Neuronal stem cell (in vitro differentiated cells): ENCODE measurements at regions not wholly inside any gene's neighbourhood (a gene's known extent, or its start where the extent isn't known, plus 50 kb on each side); places are given as distances from the start of the nearest gene placed in this dataset.

ENCODE experiments used
- DNase-seq: peaks from one replicate; pipeline ENCODE4 v3.0.0-alpha.2; 2013; ENCODE audit warnings: low spot score
- H2AFZ ChIP-seq: one replicate; pipeline ENCODE4 v1.6.1; 2013; ENCODE audit warnings: mild to moderate bottlenecking, low read length, inconsistent platforms
- H2AK5ac ChIP-seq: 2 replicates; pipeline ENCODE4 v1.6.1; 2013; ENCODE audit warnings: low read depth, mild to moderate bottlenecking, inconsistent platforms, low read length, moderate library complexity, mixed read lengths
- H2BK120ac ChIP-seq: 2 replicates; pipeline ENCODE4 v1.6.1; 2013; ENCODE audit warnings: low read depth, mild to moderate bottlenecking, inconsistent platforms, low read length, moderate library complexity, mixed read lengths
- H2BK12ac ChIP-seq: one replicate; pipeline ENCODE4 v1.6.1; 2013; ENCODE audit warnings: low read length, inconsistent platforms
- H2BK15ac ChIP-seq: 2 replicates; pipeline ENCODE4 v1.6.1; 2013; ENCODE audit warnings: mild to moderate bottlenecking, low read length, inconsistent platforms, mixed read lengths
- H2BK5ac ChIP-seq: one replicate; pipeline ENCODE4 v1.6.1; 2013; ENCODE audit warnings: inconsistent platforms, mild to moderate bottlenecking, low read length, moderate library complexity
- H3K14ac ChIP-seq: one replicate; pipeline ENCODE4 v1.6.1; 2013; ENCODE audit warnings: low read length, inconsistent platforms
- H3K18ac ChIP-seq: 2 replicates; pipeline ENCODE4 v1.6.1; 2013; ENCODE audit warnings: low read length, inconsistent platforms
- H3K23ac ChIP-seq: 2 replicates; pipeline ENCODE4 v1.6.1; 2013; ENCODE audit warnings: low read depth, mild to moderate bottlenecking, mixed read lengths, low read length, inconsistent platforms; ENCODE audit not compliant: poor library complexity
- H3K27ac ChIP-seq: replicated peaks from 3 replicates; pipeline ENCODE4 v1.5.1; 2013; ENCODE audit warnings: low read length, inconsistent platforms
- H3K27me3 ChIP-seq, 3 experiments: 2 replicates each; pipeline ENCODE4 v1.6.1; 2013; ENCODE audit warnings: low read length in 3 of 3, mild to moderate bottlenecking in 2 of 3, inconsistent platforms in 1 of 3, low read depth in 1 of 3, mixed read lengths in 1 of 3, moderate library complexity in 1 of 3; ENCODE audit not compliant: control insufficient read depth in 3 of 3, insufficient read depth in 3 of 3
- H3K36me3 ChIP-seq, 2 donors: replicated peaks in 1 of 2; 2 replicates each; pipeline ENCODE4 v1.6.1; 2013; ENCODE audit warnings: low read length in 2 of 2; ENCODE audit not compliant: control insufficient read depth in 2 of 2, insufficient read depth in 2 of 2
- H3K4ac ChIP-seq: 2 replicates; pipeline ENCODE4 v1.6.1; 2013; ENCODE audit warnings: inconsistent platforms, mild to moderate bottlenecking, low read length, moderate library complexity
- H3K4me1 ChIP-seq, 2 donors: 1 replicate in 1 of 2; 2 replicates in 1 of 2; pipeline ENCODE4 v1.6.1; 2013; ENCODE audit warnings: low read length in 2 of 2, low read depth in 1 of 2; ENCODE audit not compliant: control insufficient read depth in 2 of 2, insufficient read depth in 1 of 2
- H3K4me2 ChIP-seq: one replicate; pipeline ENCODE4 v1.6.1; 2013; ENCODE audit warnings: mild to moderate bottlenecking, low read length, inconsistent platforms; ENCODE audit not compliant: insufficient read depth, poor library complexity, severe bottlenecking
- H3K4me3 ChIP-seq, 2 donors: 2 replicates each; pipeline ENCODE4 v1.5.1; 2013; ENCODE audit warnings: low read length in 2 of 2, mild to moderate bottlenecking in 2 of 2, inconsistent platforms in 1 of 2, moderate library complexity in 1 of 2
- H3K79me1 ChIP-seq: one replicate; pipeline ENCODE4 v1.6.1; 2013; ENCODE audit warnings: low read depth, mild to moderate bottlenecking, inconsistent platforms, low read length, moderate library complexity
- H3K9ac ChIP-seq: one replicate; pipeline ENCODE4 v1.6.1; 2013; ENCODE audit warnings: mild to moderate bottlenecking, low read depth, low read length, inconsistent platforms; ENCODE audit not compliant: poor library complexity
- H3K9me3 ChIP-seq, 2 donors: replicated peaks in 1 of 2; 2 replicates each; pipeline versions ENCODE3 to v1.6.1; 2013; ENCODE audit warnings: low read length in 2 of 2, mild to moderate bottlenecking in 2 of 2, inconsistent platforms in 1 of 2, low read depth in 1 of 2, mixed read lengths in 1 of 2, moderate library complexity in 1 of 2; ENCODE audit not compliant: control insufficient read depth in 2 of 2, insufficient read depth in 1 of 2
- H4K8ac ChIP-seq: one replicate; pipeline ENCODE4 v1.6.1; 2013; ENCODE audit warnings: low read depth, mild to moderate bottlenecking, inconsistent platforms, low read length, moderate library complexity
- H4K91ac ChIP-seq: one replicate; pipeline ENCODE4 v1.6.1; 2013; ENCODE audit warnings: low read length, low read depth, mild to moderate bottlenecking, inconsistent platforms; ENCODE audit not compliant: poor library complexity
- WGBS, 2 donors: extraction: QIAGEN DNeasy Blood & Tissue Kit; methylation state at CpG; one replicate each; pipeline ENCODE4 v1.1.7; 2013; ENCODE audit warnings: missing lambda C conversion rate in 2 of 2, mixed read lengths in 1 of 2; ENCODE audit not compliant: insufficient read length in 2 of 2, insufficient replicate concordance in 1 of 2; ENCODE audit errors: extremely low coverage in 2 of 2; 5-methylcytosine and 5-hydroxymethylcytosine counted together

- H3K27ac ChIP-seq: no peak overlapping the region
- H3K4me3 ChIP-seq: no peak overlapping the region
- DNase-seq: no peak
- WGBS, 2 donors: no CpG with 5 or more reads among the region's 1 CpG
- no peak overlapping the region for H3K23ac ChIP-seq
- H4K91ac ChIP-seq: no peak overlapping the region
- no peak overlapping the region for H2AK5ac ChIP-seq
- H2BK5ac ChIP-seq: no peak overlapping the region
- H2BK15ac ChIP-seq: no peak overlapping the region
- no peak overlapping the region for H2BK12ac ChIP-seq
- H2AFZ ChIP-seq: no peak overlapping the region
- no peaks in the 10 kb centered on the region for H3K27me3 ChIP-seq
- H3K79me1 ChIP-seq: no peaks in the 10 kb centered on the region
- no peak overlapping the region for H4K8ac ChIP-seq
- H3K4ac ChIP-seq: no peak overlapping the region
- no peaks in the 10 kb centered on the region for H3K9me3 ChIP-seq
- H3K9ac ChIP-seq: no peak overlapping the region
- H3K4me2 ChIP-seq: no peak overlapping the region
- no peak overlapping the region for H3K14ac ChIP-seq
- H3K4me1 ChIP-seq: peaks cover 0 to 3% of the 10 kb centered on the region in 2 donors
- no peak overlapping the region for H2BK120ac ChIP-seq
- H3K18ac ChIP-seq: no peak overlapping the region
- H3K36me3 ChIP-seq: no peaks in the 10 kb centered on the region
Observed at GRCh38 chr5:39660020-39660419, 235.2 kb upstream of the DAB2 start.

- H2AK5ac ChIP-seq: no peak overlapping the region
- no peak overlapping the region for H3K23ac ChIP-seq
- no peak overlapping the region for H2AFZ ChIP-seq
- H3K18ac ChIP-seq: no peak overlapping the region
- no peak overlapping the region for H3K27ac ChIP-seq
- WGBS, 2 donors: no CpG with 5 or more reads among the region's 4 CpGs
- DNase-seq: no peak
- H2BK5ac ChIP-seq: no peak overlapping the region
- H3K4me2 ChIP-seq: no peak overlapping the region
- no peak overlapping the region for H2BK15ac ChIP-seq
- H3K4me1 ChIP-seq: peaks cover 0 to 3% of the 10 kb centered on the region in 2 donors
- no peak overlapping the region for H4K8ac ChIP-seq
- H2BK12ac ChIP-seq: no peak overlapping the region
- H3K27me3 ChIP-seq: no peaks in the 10 kb centered on the region
- no peak overlapping the region for H4K91ac ChIP-seq
- no peaks in the 10 kb centered on the region for H3K79me1 ChIP-seq
- H2BK120ac ChIP-seq: no peak overlapping the region
- no peak overlapping the region for H3K4ac ChIP-seq
- no peak overlapping the region for H3K9ac ChIP-seq
- H3K14ac ChIP-seq: no peak overlapping the region
- H3K4me3 ChIP-seq: no peak overlapping the region
- H3K36me3 ChIP-seq: no peaks in the 10 kb centered on the region
- no peaks in the 10 kb centered on the region for H3K9me3 ChIP-seq
Observed at GRCh38 chr5:39658866-39659265, 234.1 kb upstream of the DAB2 start.

- H3K18ac ChIP-seq: no peak overlapping the region
- H4K8ac ChIP-seq: no peak overlapping the region
- H2BK5ac ChIP-seq: no peak overlapping the region
- H3K4ac ChIP-seq: no peak overlapping the region
- no peak overlapping the region for H4K91ac ChIP-seq
- H3K9ac ChIP-seq: no peak overlapping the region
- no peak overlapping the region for H2BK120ac ChIP-seq
- no peak overlapping the region for H3K27ac ChIP-seq
- H3K79me1 ChIP-seq: no peaks in the 10 kb centered on the region
- H2BK12ac ChIP-seq: no peak overlapping the region
- H3K27me3 ChIP-seq: no peaks in the 10 kb centered on the region
- H2AK5ac ChIP-seq: no peak overlapping the region
- H3K9me3 ChIP-seq: no peaks in the 10 kb centered on the region
- H2BK15ac ChIP-seq: no peak overlapping the region
- WGBS, 2 donors: no CpG with 5 or more reads among the region's 1 CpG
- no peak overlapping the region for H3K4me3 ChIP-seq
- H3K14ac ChIP-seq: no peak overlapping the region
- no peak overlapping the region for H3K4me2 ChIP-seq
- DNase-seq: no peak
- H3K4me1 ChIP-seq: peaks cover 0 to 3% of the 10 kb centered on the region in 2 donors
- H3K36me3 ChIP-seq: no peaks in the 10 kb centered on the region
- no peak overlapping the region for H3K23ac ChIP-seq
- no peak overlapping the region for H2AFZ ChIP-seq
Observed at GRCh38 chr5:39657943-39658342, 233.2 kb upstream of the DAB2 start.

- Histone ChIP-seq H3K27me3 (no peaks in the 10 kb centered on the region), H3K14ac (no peak overlapping the region), H3K4ac (no peak overlapping the region), H2BK12ac (no peak overlapping the region), H3K9me3 (no peaks in the 10 kb centered on the region), H2AK5ac (no peak overlapping the region), H2AFZ (no peak overlapping the region), H4K91ac (no peak overlapping the region), H3K79me1 (no peaks in the 10 kb centered on the region), H3K4me3 (no peak overlapping the region), H3K27ac (no peak overlapping the region), H3K36me3 (no peaks in the 10 kb centered on the region), H3K9ac (no peak overlapping the region), H3K18ac (no peak overlapping the region), H3K4me2 (no peak overlapping the region), H2BK120ac (no peak overlapping the region), H2BK15ac (no peak overlapping the region), H4K8ac (no peak overlapping the region), H3K23ac (no peak overlapping the region), H3K4me1 (peaks cover 0 to 3% of the 10 kb centered on the region in 2 donors), H2BK5ac (no peak overlapping the region)
- no peak for DNase-seq
Observed at GRCh38 chr5:39656600-39656999, 231.8 kb upstream of the DAB2 start.
